ENCODE measurements at regions not wholly inside any gene's neighbourhood (a gene's known extent, or its start where the extent isn't known, plus 50 kb on each side); places are given as distances from the start of the nearest gene placed in this dataset.

- Histone ChIP-seq H2AFZ (ENCODE audit: low read length) (no peak overlapping the region), H4K20me1 (ENCODE audit: insufficient read depth, low read length) (no peaks in the 10 kb centered on the region), H3K27me3 (ENCODE audit: insufficient read depth, low read length) (no peaks in the 10 kb centered on the region), H3K4me1 (ENCODE audit: insufficient read depth, low read length) (no peaks in the 10 kb centered on the region), H3K79me2 (ENCODE audit: insufficient read depth, low read length) (no peaks in the 10 kb centered on the region), H3K36me3 (ENCODE audit: insufficient read depth, low read length) (no peaks in the 10 kb centered on the region), H3K9me3 (ENCODE audit: low read depth, low read length) (no peaks in the 10 kb centered on the region), H3K4me2 (ENCODE audit: insufficient read depth, low read length) (no peak overlapping the region), H3K4me3 (ENCODE audit: insufficient read depth, low read length) (no peak overlapping the region), H3K27ac (ENCODE audit: low read depth, low read length) (no peak overlapping the region)
- DNase-seq (ENCODE audit: insufficient read length, low spot score, missing footprints) = no peak
- no peak for TF ChIP-seq CTCF (IDR thresholded peaks at IDR 0.05; ENCODE audit: extremely low read depth, low read depth, low read length)
Measured at GRCh38 chr7:156019776-156020565, 207.7 kb upstream of the SHH start.

- H3K27ac ChIP-seq (ENCODE audit: low read depth, low read length) = no peak overlapping the region
- no peak for DNase-seq (ENCODE audit: insufficient read length, low spot score, missing footprints)
- H2AFZ ChIP-seq (ENCODE audit: low read length) = no peak overlapping the region
- no peak overlapping the region for H3K4me3 ChIP-seq (ENCODE audit: insufficient read depth, low read length)
- H4K20me1 ChIP-seq (ENCODE audit: insufficient read depth, low read length) = no peaks in the 10 kb centered on the region
- H3K4me1 ChIP-seq (ENCODE audit: insufficient read depth, low read length) = no peaks in the 10 kb centered on the region
- no peaks in the 10 kb centered on the region for H3K36me3 ChIP-seq (ENCODE audit: insufficient read depth, low read length)
- TF ChIP-seq CTCF (IDR thresholded peaks at IDR 0.05; ENCODE audit: extremely low read depth, low read depth, low read length) = no peak
- no peaks in the 10 kb centered on the region for H3K79me2 ChIP-seq (ENCODE audit: insufficient read depth, low read length)
- no peaks in the 10 kb centered on the region for H3K9me3 ChIP-seq (ENCODE audit: low read depth, low read length)
- no peaks in the 10 kb centered on the region for H3K27me3 ChIP-seq (ENCODE audit: insufficient read depth, low read length)
- no peak overlapping the region for H3K4me2 ChIP-seq (ENCODE audit: insufficient read depth, low read length)
Measured at GRCh38 chr7:156019308-156019707, 207.0 kb upstream of the SHH start.

GRCh38 chr7:156017916-156018700 is 205.8 kb upstream of the SHH start:
- H3K27me3 ChIP-seq (ENCODE audit: insufficient read depth, low read length) = no peaks in the 10 kb centered on the region
- no peaks in the 10 kb centered on the region for H3K36me3 ChIP-seq (ENCODE audit: insufficient read depth, low read length)
- no peaks in the 10 kb centered on the region for H3K79me2 ChIP-seq (ENCODE audit: insufficient read depth, low read length)
- no peaks in the 10 kb centered on the region for H3K9me3 ChIP-seq (ENCODE audit: low read depth, low read length)
- no peak for TF ChIP-seq CTCF (IDR thresholded peaks at IDR 0.05; ENCODE audit: extremely low read depth, low read depth, low read length)
- H3K4me3 ChIP-seq (ENCODE audit: insufficient read depth, low read length) = no peak overlapping the region
- H3K4me2 ChIP-seq (ENCODE audit: insufficient read depth, low read length) = no peak overlapping the region
- H2AFZ ChIP-seq (ENCODE audit: low read length) = no peak overlapping the region
- no peaks in the 10 kb centered on the region for H4K20me1 ChIP-seq (ENCODE audit: insufficient read depth, low read length)
- H3K4me1 ChIP-seq (ENCODE audit: insufficient read depth, low read length) = no peaks in the 10 kb centered on the region
- no peak for DNase-seq (ENCODE audit: insufficient read length, low spot score, missing footprints)
- no peak overlapping the region for H3K27ac ChIP-seq (ENCODE audit: low read depth, low read length)

- DNase-seq (ENCODE audit: insufficient read length, low spot score, missing footprints) = no peak
- no peak overlapping the region for H3K27ac ChIP-seq (ENCODE audit: low read depth, low read length)
- no peaks in the 10 kb centered on the region for H3K9me3 ChIP-seq (ENCODE audit: low read depth, low read length)
- no peaks in the 10 kb centered on the region for H3K79me2 ChIP-seq (ENCODE audit: insufficient read depth, low read length)
- no peaks in the 10 kb centered on the region for H4K20me1 ChIP-seq (ENCODE audit: insufficient read depth, low read length)
- no peaks in the 10 kb centered on the region for H3K27me3 ChIP-seq (ENCODE audit: insufficient read depth, low read length)
- no peak overlapping the region for H2AFZ ChIP-seq (ENCODE audit: low read length)
- TF ChIP-seq CTCF (IDR thresholded peaks at IDR 0.05; ENCODE audit: extremely low read depth, low read depth, low read length) = no peak
- no peak overlapping the region for H3K4me2 ChIP-seq (ENCODE audit: insufficient read depth, low read length)
- no peaks in the 10 kb centered on the region for H3K4me1 ChIP-seq (ENCODE audit: insufficient read depth, low read length)
- no peaks in the 10 kb centered on the region for H3K36me3 ChIP-seq (ENCODE audit: insufficient read depth, low read length)
- H3K4me3 ChIP-seq (ENCODE audit: insufficient read depth, low read length) = no peak overlapping the region
Measured at GRCh38 chr7:156017431-156017830, 205.2 kb upstream of the SHH start.

Data from osteoblast (primary cell).